Heart right ventricle (tissue), 16 donors: ENCODE measurements at regions not wholly inside any gene's neighbourhood (a gene's known extent, or its start where the extent isn't known, plus 50 kb on each side); places are given as distances from the start of the nearest gene placed in this dataset.
A peak's percentile ranks its signal among the peaks of the same experiment; 100 is the strongest.

Experiments
- ATAC-seq, 8 donors: fragments of 200-7000 bp; cut with Tn5 transposase; one replicate each; pipeline ENCODE4 v1.9.1; 2020; ENCODE audit warnings: mild to moderate bottlenecking in 8 of 8, moderate library complexity in 8 of 8, moderate number of reproducible peaks in 1 of 8
- DNase-seq, 2 donors: peaks; one replicate each; pipeline ENCODE4 v3.0.0-alpha.2; 2020
- H3K27ac ChIP-seq, 10 donors: fragments of 200-600 bp; sonication (generic) in 2 of 10; one replicate each; pipeline versions ENCODE4 v1.5.0 to v1.8.0; 2020 to 2022; ENCODE audit warnings: mild to moderate bottlenecking in 3 of 10
- H3K27me3 ChIP-seq, 7 donors: fragments of 200-600 bp; one replicate each; pipeline ENCODE4 v1.8.0; 2021 to 2022; ENCODE audit warnings: mild to moderate bottlenecking in 2 of 7
- H3K36me3 ChIP-seq, 9 donors: fragments of 200-600 bp; sonication (generic) in 1 of 9; one replicate each; pipeline versions ENCODE4 v1.5.0 to v1.8.0; 2020 to 2022; ENCODE audit warnings: mild to moderate bottlenecking in 2 of 9
- H3K4me1 ChIP-seq, 9 donors: fragments of 200-600 bp; sonication (generic) in 1 of 9; one replicate each; pipeline versions ENCODE4 v1.5.0 to v1.8.0; 2020 to 2022; ENCODE audit warnings: mild to moderate bottlenecking in 4 of 9
- H3K4me3 ChIP-seq, 10 donors: fragments of 200-600 bp; sonication (generic) in 2 of 10; one replicate each; pipeline versions ENCODE4 v1.5.0 to v1.8.0; 2020 to 2022; ENCODE audit warnings: mild to moderate bottlenecking in 7 of 10, moderate library complexity in 2 of 10
- H3K9me3 ChIP-seq, 11 donors: fragments of 200-600 bp in 10 of 11; sonication (generic) in 2 of 11; one replicate each; pipeline versions ENCODE4 v1.5.0 to v1.8.0; 2013 to 2022; ENCODE audit warnings: mild to moderate bottlenecking in 2 of 11, control low read depth in 1 of 11, moderate library complexity in 1 of 11
- CTCF ChIP-seq, 9 donors: fragments of 200-600 bp; sonication (generic) in 2 of 9; IDR thresholded peaks; one replicate each; pipeline versions ENCODE4 v1.5.0 to v1.8.0; 2021 to 2022; ENCODE audit warnings: antibody characterized with exemption in 9 of 9, mild to moderate bottlenecking in 5 of 9, moderate library complexity in 1 of 9
- WGBS, 2 donors: extraction: QIAGEN DNeasy Blood & Tissue Kit; methylation state at CpG; one replicate each; pipeline ENCODE4 v1.1.7; 2013; ENCODE audit warnings: inconsistent platforms in 1 of 2; 5-methylcytosine and 5-hydroxymethylcytosine counted together
- intact Hi-C, 10 donors: fragments of 100-400 bp; cut with DNase I; formaldehyde crosslinking; loops; one replicate each; pipeline versions ENCODE4 v1.11.1 to v1.14.2; 2022
- donor health status: Arrhythmogenic right ventricular cardiomyopathy.
- donor health status: ischemic (EF 13 %, LVEDD 7.1; RV severe dilation, severe dysfunction).
- donor health status: healthy with polysubstance abuse.
- donor health status: DM: no; HTN: yes; CAD: no.
- donor health status: DM: no; HTN: no; CAD: no.
- donor health status: ischemic (EF 25% LVEDD 6.9; RV normal size, moderate dysfunction).
- donor health status: ischemic (EF 25% LVEDD 5.7; RV mildly dilated, moderate dysfunction).
- donor health status: healthy.
- donor health status: DM: yes; HTN: yes; CAD: no.
- donor health status: Ischemic cardiomyopathy.
- donor health status: ischemic (EF 35%, LVEDD 5.7; RV mildly dilated, moderate dysfunction).
- donor health status: nonischemic (EF 11% LVEDD 7.7; RV severe dilation, severe dysfunction).
- donor health status: DM: yes; HTN: yes; CAD: no.
- donor health status: PGD.
- donor health status: ischemic (EF 29% LVEDD 5.4; RV normal size, mild dysfunction).
- donor health status: nonischemic (EF 23%, LVEDD 6.1; RV moderate dilation, normal function).

- Histone ChIP-seq H3K27ac (peak overlapping the region in 2 of 10 donors; percentile 10 to 49), H3K4me3 (no peak overlapping the region), H3K9me3 (no peaks in the 10 kb centered on the region), H3K36me3 (peaks cover 0 to 5% (median 0%) of the 10 kb centered on the region in 9 donors), H3K27me3 (no peaks in the 10 kb centered on the region), H3K4me1 (peaks cover 4 to 50% (median 31%) of the 10 kb centered on the region in 9 donors)
- intact Hi-C loops: loop anchor here in 1 of 10 donors (5.0 kb wide), 1 partner anchor 52 kb away; no protein-coding TSS in a partner anchor
- TF ChIP-seq CTCF (IDR thresholded peaks at IDR 0.05): no peak
- ATAC-seq (no peak), DNase-seq (no peak)
- 82 to 89% methylated on average over 2 of the region's 2 CpGs for WGBS, 2 donors
Measured at GRCh38 chr13:31920727-31921100, 110.9 kb upstream of the FRY start.

GRCh38 chr13:31922724-31923123, 108.8 kb upstream of the FRY start:
- Histone ChIP-seq H3K4me3 (no peak overlapping the region), H3K4me1 (peaks cover 4 to 53% (median 34%) of the 10 kb centered on the region in 9 donors), H3K9me3 (no peaks in the 10 kb centered on the region), H3K36me3 (peaks cover 0 to 5% (median 0%) of the 10 kb centered on the region in 9 donors), H3K27me3 (no peaks in the 10 kb centered on the region), H3K27ac (no peak overlapping the region)
- DNase-seq: no peak
- no peak for ATAC-seq
- no peak for TF ChIP-seq CTCF (IDR thresholded peaks at IDR 0.05)
- 94 to 97% methylated on average over 1 of the region's 1 CpG for WGBS, 2 donors
- intact Hi-C loops: loop anchor here in 1 of 10 donors (5.0 kb wide), 1 partner anchor 50 kb away; no protein-coding TSS in a partner anchor

- intact Hi-C loops: loop anchor here in 1 of 10 donors (5.0 kb wide), 1 partner anchor 49 kb away; no protein-coding TSS in a partner anchor
- peaks cover 4 to 54% (median 38%) of the 10 kb centered on the region in 9 donors for H3K4me1 ChIP-seq
- DNase-seq (no peak), ATAC-seq (no peak)
- H3K4me3 ChIP-seq: no peak overlapping the region
- 89% methylated on average over 3 of the region's 3 CpGs for WGBS, 2 donors
- H3K27ac ChIP-seq: no peak overlapping the region
- no peaks in the 10 kb centered on the region for H3K27me3 ChIP-seq
- no peaks in the 10 kb centered on the region for H3K9me3 ChIP-seq
- TF ChIP-seq CTCF (IDR thresholded peaks at IDR 0.05): no peak
- H3K36me3 ChIP-seq: peaks cover 0 to 5% (median 0%) of the 10 kb centered on the region in 9 donors
Measured at GRCh38 chr13:31923134-31923763, 108.3 kb upstream of the FRY start.

- Histone ChIP-seq H3K27me3 (no peaks in the 10 kb centered on the region), H3K27ac (peak overlapping the region in 3 of 10 donors; percentile 8 to 37 (median 23)), H3K36me3 (peaks cover 0 to 5% (median 0%) of the 10 kb centered on the region in 9 donors), H3K9me3 (no peaks in the 10 kb centered on the region), H3K4me1 (peaks cover 0 to 62% (median 44%) of the 10 kb centered on the region in 9 donors), H3K4me3 (no peak overlapping the region)
- DNase-seq (no peak), ATAC-seq (no peak)
- intact Hi-C loops: no loop called here
- TF ChIP-seq CTCF (IDR thresholded peaks at IDR 0.05): no peak
- 24 to 41% methylated on average over 2 of the region's 2 CpGs for WGBS, 2 donors
Measured at GRCh38 chr13:31925079-31925478, 106.5 kb upstream of the FRY start.
